ENCODE measurements at regions not wholly inside any gene's neighbourhood (a gene's known extent, or its start where the extent isn't known, plus 50 kb on each side); places are given as distances from the start of the nearest gene placed in this dataset.

- TF ChIP-seq CTCF (IDR thresholded peaks at IDR 0.05; ENCODE audit: low read length) (no peak), EZH2phosphoT487 (IDR thresholded peaks at IDR 0.05; ENCODE audit: low read length) (no peak), EZH2 (optimal IDR thresholded peaks at IDR 0.05; ENCODE audit: low read depth, low read length) (no peak)
Measured at GRCh38 chr2:59930430-59930829, 623.0 kb downstream of the BCL11A start.

All from MM.1S (cell line).